GM18873 (cell line): ENCODE measurements at regions not wholly inside any gene's neighbourhood (a gene's known extent, or its start where the extent isn't known, plus 50 kb on each side); places are given as distances from the start of the nearest gene placed in this dataset.

Experiments used
- ATAC-seq: cut with Tn5 transposase; IDR thresholded peaks from one replicate; pipeline ENCODE4 v1.9.1; 2021; ENCODE audit warnings: mild to moderate bottlenecking, moderate library complexity, moderate number of reproducible peaks; ENCODE audit not compliant: unreplicated experiment, low FRiP score

- no peak for ATAC-seq
Measured at GRCh38 chr6:63517221-63517620, 55.1 kb upstream of the LOC128125822 start.

- ATAC-seq: no peak
Measured at GRCh38 chr6:63521475-63522210, 50.6 kb upstream of the LOC128125822 start.
